ENCODE measurements at regions not wholly inside any gene's neighbourhood (a gene's known extent, or its start where the extent isn't known, plus 50 kb on each side); places are given as distances from the start of the nearest gene placed in this dataset.

DNA sequence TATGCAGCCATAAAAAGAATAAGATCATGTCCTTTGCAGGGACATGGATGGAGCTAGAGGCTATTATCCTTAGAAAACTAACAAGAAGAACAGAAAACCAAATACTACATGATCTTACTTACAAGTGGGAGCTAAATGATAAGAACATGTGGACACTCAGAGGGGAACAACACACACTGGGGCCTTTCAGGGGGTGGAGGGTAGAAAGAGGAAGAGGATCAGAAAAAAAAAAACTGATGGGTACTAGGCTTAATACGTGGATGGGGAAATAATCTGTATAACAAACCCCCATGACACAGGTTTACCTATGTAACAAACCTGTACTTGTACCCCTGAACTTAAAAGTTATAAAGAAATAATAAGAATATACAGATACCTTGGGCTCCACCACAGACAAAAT, 514.2 kb downstream of the ARL4A start:
- no peaks in the 10 kb centered on the region for H3K9me2 ChIP-seq (replicated peaks; ENCODE audit: insufficient read depth, low read length)
- TF ChIP-seq EZH2phosphoT487 (conservative IDR thresholded peaks at IDR 0.05; ENCODE audit: low read length): no peak
- no peaks in the 10 kb centered on the region for H3F3A ChIP-seq (ENCODE audit: insufficient read depth)
- no peaks in the 10 kb centered on the region for H4K20me1 ChIP-seq (ENCODE audit: low read depth, low read length)
- H3K79me2 ChIP-seq (ENCODE audit: insufficient read depth, low read length): no peaks in the 10 kb centered on the region
- no peaks in the 10 kb centered on the region for H3K9me3 ChIP-seq (ENCODE audit: insufficient read depth, low read length)
- no peak overlapping the region for H3K4me3 ChIP-seq (ENCODE audit: insufficient read depth, low read length, poor library complexity, severe bottlenecking)
- H2AFZ ChIP-seq (ENCODE audit: low read depth, low read length, severe bottlenecking): no peak overlapping the region
- H3K9ac ChIP-seq (ENCODE audit: low read length): no peak overlapping the region
- no peaks in the 10 kb centered on the region for H3K27me3 ChIP-seq (ENCODE audit: low read length)
- no peak overlapping the region for H3K27ac ChIP-seq (ENCODE audit: low read depth, low read length)
- no peak overlapping the region for H3K4me2 ChIP-seq (ENCODE audit: low read depth, low read length, poor library complexity, severe bottlenecking)
- no peaks in the 10 kb centered on the region; the same call in 1 of the 2 replicates for H3K36me3 ChIP-seq (ENCODE audit: low read length)

DNA sequence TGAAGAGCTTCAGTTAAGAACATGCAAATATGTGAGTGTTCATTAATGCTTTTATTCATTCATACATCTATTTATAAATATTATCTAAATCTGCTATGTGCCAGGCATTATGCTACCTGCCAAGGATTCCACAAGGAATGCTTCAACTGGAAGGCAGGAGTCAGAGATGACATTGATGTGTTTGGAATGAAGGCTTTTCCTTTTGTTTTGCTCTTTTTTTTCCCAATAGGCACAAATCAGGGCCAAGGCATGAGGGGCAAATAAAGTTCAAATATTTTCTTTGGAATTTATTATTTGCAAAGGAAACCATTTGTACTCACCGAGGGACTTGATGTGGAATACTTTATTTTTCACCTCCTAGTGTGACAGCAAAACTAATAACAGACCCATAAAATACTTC, 530.3 kb downstream of the ARL4A start:
- no peak overlapping the region for H3K9ac ChIP-seq (ENCODE audit: low read length)
- H3K4me3 ChIP-seq (ENCODE audit: insufficient read depth, low read length, poor library complexity, severe bottlenecking): no peak overlapping the region
- H3K9me2 ChIP-seq (replicated peaks; ENCODE audit: insufficient read depth, low read length): no peaks in the 10 kb centered on the region
- no peaks in the 10 kb centered on the region for H3K9me3 ChIP-seq (ENCODE audit: insufficient read depth, low read length)
- no peaks in the 10 kb centered on the region for H3F3A ChIP-seq (ENCODE audit: insufficient read depth)
- TF ChIP-seq EZH2phosphoT487 (conservative IDR thresholded peaks at IDR 0.05; ENCODE audit: low read length) (no peak), CTCF (IDR thresholded peaks at IDR 0.05; ENCODE audit: insufficient read depth, low read length, poor library complexity, severe bottlenecking) (no peak)
- no peak overlapping the region for H3K27ac ChIP-seq (ENCODE audit: low read depth, low read length)
- H2AFZ ChIP-seq (ENCODE audit: low read depth, low read length, severe bottlenecking): no peak overlapping the region
- no peaks in the 10 kb centered on the region for H3K36me3 ChIP-seq (ENCODE audit: low read length)
- no peak overlapping the region for H3K4me2 ChIP-seq (ENCODE audit: low read depth, low read length, poor library complexity, severe bottlenecking)
- no peaks in the 10 kb centered on the region for H3K79me2 ChIP-seq (ENCODE audit: insufficient read depth, low read length)
- no peaks in the 10 kb centered on the region for H4K20me1 ChIP-seq (ENCODE audit: low read depth, low read length)
- H3K27me3 ChIP-seq (ENCODE audit: low read length): no peaks in the 10 kb centered on the region

DNA sequence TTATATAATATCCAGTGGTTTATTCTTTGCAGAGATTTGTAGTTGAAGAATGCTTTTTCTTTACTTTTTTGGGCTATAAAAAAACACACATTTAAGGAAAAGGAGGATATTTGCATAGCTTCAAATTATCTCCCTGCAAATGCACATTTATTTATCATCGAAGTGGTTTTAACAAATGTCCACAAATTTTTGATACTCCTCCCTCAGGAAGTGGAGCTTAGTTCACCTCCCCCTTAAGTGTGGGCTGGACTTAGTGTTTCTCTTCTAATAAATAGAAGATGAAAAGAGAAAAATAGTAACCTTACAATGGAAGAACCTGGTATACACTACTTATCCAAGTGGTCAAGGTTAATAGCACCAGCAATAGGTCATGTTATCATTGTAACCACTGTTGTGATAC, 537.6 kb downstream of the ARL4A start:
- H3K9me3 ChIP-seq (ENCODE audit: insufficient read depth, low read length): no peaks in the 10 kb centered on the region
- TF ChIP-seq CTCF (IDR thresholded peaks at IDR 0.05; ENCODE audit: insufficient read depth, low read length, poor library complexity, severe bottlenecking): no peak
- no peak for TF ChIP-seq EZH2phosphoT487 (conservative IDR thresholded peaks at IDR 0.05; ENCODE audit: low read length)
- H3K36me3 ChIP-seq (ENCODE audit: low read length): no peaks in the 10 kb centered on the region
- no peaks in the 10 kb centered on the region for H4K20me1 ChIP-seq (ENCODE audit: low read depth, low read length)
- H3F3A ChIP-seq (ENCODE audit: insufficient read depth): no peaks in the 10 kb centered on the region
- H3K27me3 ChIP-seq (ENCODE audit: low read length): no peaks in the 10 kb centered on the region
- no peak overlapping the region for H3K9ac ChIP-seq (ENCODE audit: low read length)
- H3K9me2 ChIP-seq (replicated peaks; ENCODE audit: insufficient read depth, low read length): no peaks in the 10 kb centered on the region
- no peak overlapping the region for H3K27ac ChIP-seq (ENCODE audit: low read depth, low read length)
- H2AFZ ChIP-seq (ENCODE audit: low read depth, low read length, severe bottlenecking): no peak overlapping the region
- H3K4me2 ChIP-seq (ENCODE audit: low read depth, low read length, poor library complexity, severe bottlenecking): no peak overlapping the region
- no peaks in the 10 kb centered on the region for H3K79me2 ChIP-seq (ENCODE audit: insufficient read depth, low read length)
- H3K4me3 ChIP-seq (ENCODE audit: insufficient read depth, low read length, poor library complexity, severe bottlenecking): no peak overlapping the region

DNA sequence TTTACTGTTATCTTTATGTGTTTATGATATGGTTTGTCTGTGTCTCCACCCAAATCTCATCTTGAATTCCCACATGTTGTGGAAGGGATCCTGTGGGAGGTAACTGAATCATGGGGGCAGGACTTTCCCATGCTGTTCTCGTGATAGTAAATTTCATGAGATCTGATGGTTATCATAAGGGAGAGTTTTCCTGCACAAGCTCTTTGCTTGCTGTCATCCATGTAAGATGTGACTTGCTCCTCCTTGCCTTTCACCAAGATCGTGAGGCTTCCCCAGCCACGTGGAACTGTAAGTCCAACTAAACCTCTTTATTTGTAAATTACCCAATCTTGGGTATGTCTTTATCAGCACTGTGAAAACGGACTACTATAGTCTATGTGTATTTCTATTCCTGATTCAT, 539.0 kb downstream of the ARL4A start:
- Histone ChIP-seq H2AFZ (ENCODE audit: low read depth, low read length, severe bottlenecking) (no peak overlapping the region), H3K27ac (ENCODE audit: low read depth, low read length) (no peak overlapping the region), H3K9ac (ENCODE audit: low read length) (no peak overlapping the region), H3F3A (ENCODE audit: insufficient read depth) (no peaks in the 10 kb centered on the region), H3K9me2 (replicated peaks; ENCODE audit: insufficient read depth, low read length) (no peaks in the 10 kb centered on the region), H3K36me3 (ENCODE audit: low read length) (no peaks in the 10 kb centered on the region), H3K4me3 (ENCODE audit: insufficient read depth, low read length, poor library complexity, severe bottlenecking) (no peak overlapping the region), H3K4me2 (ENCODE audit: low read depth, low read length, poor library complexity, severe bottlenecking) (no peak overlapping the region), H3K27me3 (ENCODE audit: low read length) (no peaks in the 10 kb centered on the region), H4K20me1 (ENCODE audit: low read depth, low read length) (no peaks in the 10 kb centered on the region), H3K79me2 (ENCODE audit: insufficient read depth, low read length) (no peaks in the 10 kb centered on the region), H3K9me3 (ENCODE audit: insufficient read depth, low read length) (no peaks in the 10 kb centered on the region)
- TF ChIP-seq EZH2phosphoT487 (conservative IDR thresholded peaks at IDR 0.05; ENCODE audit: low read length) (no peak), CTCF (IDR thresholded peaks at IDR 0.05; ENCODE audit: insufficient read depth, low read length, poor library complexity, severe bottlenecking) (no peak)

All from SU-DHL-6 (cell line).